ENCODE measurements at regions not wholly inside any gene's neighbourhood (a gene's known extent, or its start where the extent isn't known, plus 50 kb on each side); places are given as distances from the start of the nearest gene placed in this dataset.
A peak's percentile ranks its signal among the peaks of the same experiment; 100 is the strongest.

GRCh38 chr11:57116654-57117053 is 65.1 kb upstream of the LRRC55 start:
- peak; percentile 89 for ATAC-seq

GRCh38 chr11:57120192-57120965 is 61.4 kb upstream of the LRRC55 start:
- TF ChIP-seq CSDC2 (CRISPR knock-in tag; IDR thresholded peaks at IDR 0.05) (no peak), GLIS3 (CRISPR knock-in tag; IDR thresholded peaks at IDR 0.05) (no peak), SNAI2 (CRISPR knock-in tag; IDR thresholded peaks at IDR 0.05) (no peak), CSRNP3 (CRISPR knock-in tag; IDR thresholded peaks at IDR 0.05) (no peak), ISL1 (CRISPR knock-in tag; IDR thresholded peaks at IDR 0.05) (no peak), RARB (CRISPR knock-in tag; IDR thresholded peaks at IDR 0.05) (no peak), PATZ1 (CRISPR knock-in tag; IDR thresholded peaks at IDR 0.05; ENCODE audit: borderline replicate concordance) (no peak), ZNF8 (CRISPR knock-in tag; IDR thresholded peaks at IDR 0.05) (no peak), POU6F1 (CRISPR knock-in tag; IDR thresholded peaks at IDR 0.05; ENCODE audit: borderline replicate concordance, low read depth) (no peak), TSHZ2 (CRISPR knock-in tag; IDR thresholded peaks at IDR 0.05) (no peak), ZNF70 (CRISPR knock-in tag; IDR thresholded peaks at IDR 0.05) (no peak), ZC3H10 (CRISPR knock-in tag; IDR thresholded peaks at IDR 0.05) (no peak), TCF4 (CRISPR knock-in tag; IDR thresholded peaks at IDR 0.05; ENCODE audit: borderline replicate concordance) (no peak)
- no peak for ATAC-seq

More at GRCh38 chr11:57116654-57117053, 65.1 kb upstream of the LRRC55 start:
- TF ChIP-seq OSR1 (CRISPR knock-in tag; IDR thresholded peaks at IDR 0.05) (no peak), ARNTL (CRISPR knock-in tag; IDR thresholded peaks at IDR 0.05; ENCODE audit: borderline replicate concordance, low read depth) (no peak), TOX (CRISPR knock-in tag; IDR thresholded peaks at IDR 0.05; ENCODE audit: borderline replicate concordance) (no peak), ESRRG (CRISPR knock-in tag; IDR thresholded peaks at IDR 0.05) (no peak), POU6F1 (CRISPR knock-in tag; IDR thresholded peaks at IDR 0.05; ENCODE audit: borderline replicate concordance, low read depth) (no peak), ZFP3 (CRISPR knock-in tag; IDR thresholded peaks at IDR 0.05) (no peak), TCF4 (CRISPR knock-in tag; IDR thresholded peaks at IDR 0.05; ENCODE audit: borderline replicate concordance) (no peak), ZC3H10 (CRISPR knock-in tag; IDR thresholded peaks at IDR 0.05) (no peak), CSDC2 (CRISPR knock-in tag; IDR thresholded peaks at IDR 0.05) (no peak)

GRCh38 chr11:57121996-57122395 is 59.8 kb upstream of the LRRC55 start:
- no peak for ATAC-seq
- TF ChIP-seq ARNTL (CRISPR knock-in tag; IDR thresholded peaks at IDR 0.05; ENCODE audit: borderline replicate concordance, low read depth) (no peak), ZFP3 (CRISPR knock-in tag; IDR thresholded peaks at IDR 0.05) (no peak), PPARA (CRISPR knock-in tag; IDR thresholded peaks at IDR 0.05; ENCODE audit: borderline replicate concordance) (no peak), ZNF8 (CRISPR knock-in tag; IDR thresholded peaks at IDR 0.05) (no peak), OSR1 (CRISPR knock-in tag; IDR thresholded peaks at IDR 0.05) (no peak), ZNF70 (CRISPR knock-in tag; IDR thresholded peaks at IDR 0.05) (no peak), ESRRG (CRISPR knock-in tag; IDR thresholded peaks at IDR 0.05) (no peak), CSDC2 (CRISPR knock-in tag; IDR thresholded peaks at IDR 0.05) (no peak), PATZ1 (CRISPR knock-in tag; IDR thresholded peaks at IDR 0.05; ENCODE audit: borderline replicate concordance) (no peak)

All from SK-N-SH treated with all-trans-retinoic acid at 6 μM for 48 hours (cell line).